ENCODE measurements at regions not wholly inside any gene's neighbourhood (a gene's known extent, or its start where the extent isn't known, plus 50 kb on each side); places are given as distances from the start of the nearest gene placed in this dataset.

GRCh38 chr17:5874486-5874885, 195.7 kb upstream of the WSCD1 start:
- TF ChIP-seq POLR2A (IDR thresholded peaks at IDR 0.05; ENCODE audit: extremely low read depth, insufficient read length) (no peak), CTCF (IDR thresholded peaks at IDR 0.05; ENCODE audit: low read depth, low read length) (no peak), MYC (IDR thresholded peaks at IDR 0.05; ENCODE audit: low read depth, low read length) (no peak)

Measured in NB4 (cell line).